ENCODE measurements at regions not wholly inside any gene's neighbourhood (a gene's known extent, or its start where the extent isn't known, plus 50 kb on each side); places are given as distances from the start of the nearest gene placed in this dataset.

- no peaks in the 10 kb centered on the region for H3K4me1 ChIP-seq (ENCODE audit: insufficient read depth, low read length, poor library complexity, severe bottlenecking)
- no peak for DNase-seq (ENCODE audit: low spot score)
- H3K9me3 ChIP-seq (ENCODE audit: low read length): no peaks in the 10 kb centered on the region
- H3K36me3 ChIP-seq (ENCODE audit: insufficient read depth, low read length): no peaks in the 10 kb centered on the region
- no peak overlapping the region for H3K4me3 ChIP-seq (ENCODE audit: low read depth, low read length, poor library complexity, severe bottlenecking)
- H4K20me1 ChIP-seq (ENCODE audit: insufficient read depth, low read length): no peaks in the 10 kb centered on the region
- H3K79me2 ChIP-seq (ENCODE audit: insufficient read depth, low read depth, low read length): no peaks in the 10 kb centered on the region
- no TSS peak for BruUV-seq (replicated peaks)
- H3K4me2 ChIP-seq (ENCODE audit: low read length): no peak overlapping the region
- no peaks in the 10 kb centered on the region for H3K9me2 ChIP-seq (ENCODE audit: insufficient read depth, low read length)
- intact Hi-C loops (cut with micrococcal nuclease; ENCODE audit: unreplicated experiment): no loop called here
- CTCF ChIA-PET (ENCODE audit: unreplicated experiment): no interaction called here
- POLR2A ChIA-PET: interaction anchor here (0.6 kb wide), 1 partner anchor 17 kb away, joined by 3 read pairs; no protein-coding TSS in a partner anchor
- TF ChIP-seq CTCF (conservative IDR thresholded peaks at IDR 0.05; ENCODE audit: low read length): no peak
- TF ChIP-seq EZH2phosphoT487 (IDR thresholded peaks at IDR 0.05; ENCODE audit: borderline replicate concordance, low read depth, low read length): no peak
- H3K27ac ChIP-seq (ENCODE audit: low read depth, low read length, poor library complexity, severe bottlenecking): no peak overlapping the region
- no peak overlapping the region for H2AFZ ChIP-seq (ENCODE audit: low read length)
Observed at GRCh38 chrX:26070882-26071281, 67.3 kb upstream of the MAGEB18 start.

DNA sequence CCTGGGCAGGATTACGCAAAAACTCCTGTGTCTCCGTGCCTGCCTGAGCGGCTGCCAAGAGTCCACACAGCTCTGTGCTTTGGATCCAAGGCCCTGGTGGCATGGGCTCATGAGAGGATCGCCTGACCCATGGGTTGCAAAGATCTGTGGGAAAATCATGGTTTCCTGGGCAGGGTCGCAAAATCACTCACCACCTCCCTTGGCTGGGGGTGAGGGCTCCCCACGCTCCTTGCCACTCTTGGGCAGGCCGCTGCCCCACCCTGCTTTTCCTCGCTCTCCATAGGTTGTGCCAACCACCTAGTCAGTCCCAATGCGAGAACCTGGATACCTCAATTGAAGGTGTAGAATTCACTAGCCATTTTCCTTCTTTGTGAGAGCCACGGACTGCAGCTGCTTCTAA lies 66.5 kb upstream of the MAGEB18 start:
- no peaks in the 10 kb centered on the region for H3K9me3 ChIP-seq (ENCODE audit: low read length)
- POLR2A ChIA-PET: interaction anchor here (0.6 kb wide), 1 partner anchor 17 kb away, joined by 3 read pairs; no protein-coding TSS in a partner anchor
- BruUV-seq (replicated peaks): no TSS peak
- no peak overlapping the region for H3K4me3 ChIP-seq (ENCODE audit: low read depth, low read length, poor library complexity, severe bottlenecking)
- no peaks in the 10 kb centered on the region for H3K79me2 ChIP-seq (ENCODE audit: insufficient read depth, low read depth, low read length)
- no peaks in the 10 kb centered on the region for H3K4me1 ChIP-seq (ENCODE audit: insufficient read depth, low read length, poor library complexity, severe bottlenecking)
- H4K20me1 ChIP-seq (ENCODE audit: insufficient read depth, low read length): no peaks in the 10 kb centered on the region
- no peak overlapping the region for H3K4me2 ChIP-seq (ENCODE audit: low read length)
- intact Hi-C loops (cut with micrococcal nuclease; ENCODE audit: unreplicated experiment): no loop called here
- H2AFZ ChIP-seq (ENCODE audit: low read length): no peak overlapping the region
- H3K9me2 ChIP-seq (ENCODE audit: insufficient read depth, low read length): no peaks in the 10 kb centered on the region
- no peak for DNase-seq (ENCODE audit: low spot score)
- CTCF ChIA-PET (ENCODE audit: unreplicated experiment): no interaction called here
- TF ChIP-seq EZH2phosphoT487 (IDR thresholded peaks at IDR 0.05; ENCODE audit: borderline replicate concordance, low read depth, low read length) (no peak), CTCF (conservative IDR thresholded peaks at IDR 0.05; ENCODE audit: low read length) (no peak)
- H3K36me3 ChIP-seq (ENCODE audit: insufficient read depth, low read length): no peaks in the 10 kb centered on the region
- H3K27ac ChIP-seq (ENCODE audit: low read depth, low read length, poor library complexity, severe bottlenecking): no peak overlapping the region

GRCh38 chrX:26083093-26083492 lies 55.0 kb upstream of the MAGEB18 start:
- ChIA-PET POLR2A (no interaction called here), CTCF (ENCODE audit: unreplicated experiment) (no interaction called here)
- Histone ChIP-seq H3K9me3 (ENCODE audit: low read length) (no peaks in the 10 kb centered on the region), H3K79me2 (ENCODE audit: insufficient read depth, low read depth, low read length) (no peaks in the 10 kb centered on the region), H3K27ac (ENCODE audit: low read depth, low read length, poor library complexity, severe bottlenecking) (no peak overlapping the region), H3K9me2 (ENCODE audit: insufficient read depth, low read length) (no peaks in the 10 kb centered on the region), H4K20me1 (ENCODE audit: insufficient read depth, low read length) (no peaks in the 10 kb centered on the region), H3K4me3 (ENCODE audit: low read depth, low read length, poor library complexity, severe bottlenecking) (no peak overlapping the region), H3K36me3 (ENCODE audit: insufficient read depth, low read length) (no peaks in the 10 kb centered on the region), H3K4me2 (ENCODE audit: low read length) (no peak overlapping the region), H3K4me1 (ENCODE audit: insufficient read depth, low read length, poor library complexity, severe bottlenecking) (no peaks in the 10 kb centered on the region), H2AFZ (ENCODE audit: low read length) (no peak overlapping the region)
- no peak for DNase-seq (ENCODE audit: low spot score)
- no peak for TF ChIP-seq EZH2phosphoT487 (IDR thresholded peaks at IDR 0.05; ENCODE audit: borderline replicate concordance, low read depth, low read length)
- TF ChIP-seq CTCF (conservative IDR thresholded peaks at IDR 0.05; ENCODE audit: low read length): no peak
- intact Hi-C loops (cut with micrococcal nuclease; ENCODE audit: unreplicated experiment): no loop called here
- no TSS peak for BruUV-seq (replicated peaks)
